K562 (cell line): ENCODE measurements at regions not wholly inside any gene's neighbourhood (a gene's known extent, or its start where the extent isn't known, plus 50 kb on each side); places are given as distances from the start of the nearest gene placed in this dataset.

ENCODE experiments used
- ATAC-seq: fragments of 200-7000 bp; cut with Tn5 transposase; 3 replicates; pipeline ENCODE4 v1.9.1; 2020; ENCODE audit warnings: moderate library complexity
- BruUV-seq: library from RNA; stranded (reverse); fragments of 400-500 nt; replicated peaks from 2 replicates; lab custom pipeline; 2021; lab: Mats Ljungman, UMichigan
- CTCF ChIA-PET: fragments of 300-600 bp; formaldehyde crosslinking; extraction: SDS; loops from one replicate; lab custom pipeline; 2021; ENCODE audit warnings: low intra/inter-chr PET ratio; lab: Yijun Ruan, JAX
- POLR2A ChIA-PET: fragments of 300-600, 350-650 bp; sonication (Branson Sonifier 250); formaldehyde crosslinking; extraction: SDS; loops from one replicate; lab custom pipeline; 2021; ENCODE audit warnings: antibody characterized with exemption, inconsistent platforms; lab: Yijun Ruan, JAX
- DNase-seq, 4 experiments: peaks; one replicate each; pipeline versions ENCODE4 v3.0.0 to v3.0.0-alpha.2; 2011 to 2018; ENCODE audit warnings: low spot score in 3 of 4, mixed read lengths in 3 of 4; ENCODE audit errors: extremely low read depth in 1 of 4
- FAIRE-seq: peaks from 2 replicates; lab custom pipeline; 2011; peaks lifted over from hg19 to GRCh38; lab: Jason Lieb, UNC
- H2AFZ ChIP-seq: 2 replicates; pipeline ENCODE4 v1.6.0; 2011; ENCODE audit warnings: low read depth, low read length, control low read depth, inconsistent platforms
- H3K27ac ChIP-seq: fragments of 200-600 bp; 3 replicates; pipeline ENCODE4 v1.8.0; 2011; ENCODE audit warnings: low read depth, mild to moderate bottlenecking, control low read depth, inconsistent platforms, low read length, moderate library complexity, mixed read lengths; ENCODE audit errors: extremely low read depth
- H3K27me3 ChIP-seq, 2 experiments: fragments of 300-600 bp in 1 of 2; 2 replicates in 1 of 2; 3 replicates in 1 of 2; pipeline versions ENCODE4 v1.6.0 to v1.8.0; 2011; ENCODE audit warnings: inconsistent platforms in 2 of 2, low read length in 2 of 2, mild to moderate bottlenecking in 1 of 2, mixed read lengths in 1 of 2, moderate library complexity in 1 of 2; ENCODE audit not compliant: control insufficient read depth in 2 of 2, insufficient read depth in 2 of 2
- H3K36me3 ChIP-seq: fragments of 300-600 bp; 3 replicates; pipeline ENCODE4 v1.8.0; 2011; ENCODE audit warnings: mild to moderate bottlenecking, low read length, inconsistent platforms; ENCODE audit not compliant: control insufficient read depth, insufficient read depth
- H3K4me1 ChIP-seq, 2 experiments: fragments of 200-600 bp in 1 of 2; replicated peaks in 1 of 2; 2 replicates in 1 of 2; 3 replicates in 1 of 2; pipeline versions ENCODE4 v1.5.1 to v1.8.0; 2011; ENCODE audit warnings: inconsistent platforms in 2 of 2, low read length in 2 of 2, mild to moderate bottlenecking in 1 of 2, mixed read lengths in 1 of 2, moderate library complexity in 1 of 2; ENCODE audit not compliant: control insufficient read depth in 2 of 2, insufficient read depth in 2 of 2
- H3K4me2 ChIP-seq: 2 replicates; pipeline ENCODE4 v1.6.1; 2011; ENCODE audit warnings: low read length, control low read depth, inconsistent platforms, mixed read lengths; ENCODE audit not compliant: insufficient read depth
- H3K4me3 ChIP-seq: fragments of 200-600 bp; sonication (generic), shearing (Covaris generic); 2 replicates; pipeline ENCODE4 v1.5.1; 2016; ENCODE audit warnings: control low read depth, inconsistent platforms
- H3K79me2 ChIP-seq: fragments of 200-600 bp; 3 replicates; pipeline ENCODE4 v1.8.0; 2011; ENCODE audit warnings: low read length, inconsistent platforms; ENCODE audit not compliant: control insufficient read depth, insufficient read depth
- H3K9ac ChIP-seq, 2 experiments: 2 replicates each; pipeline versions ENCODE4 v1.6.0 to v1.6.1; 2011; ENCODE audit warnings: low read depth in 2 of 2, low read length in 2 of 2, control low read depth in 1 of 2, inconsistent platforms in 1 of 2, mild to moderate bottlenecking in 1 of 2, mixed read lengths in 1 of 2; ENCODE audit not compliant: insufficient read depth in 1 of 2
- H3K9me1 ChIP-seq: one replicate; pipeline ENCODE4 v1.6.0; 2011; ENCODE audit warnings: inconsistent platforms, mild to moderate bottlenecking, low read length, moderate library complexity; ENCODE audit not compliant: control insufficient read depth, insufficient read depth
- H3K9me3 ChIP-seq: replicated peaks from 2 replicates; pipeline ENCODE4 v1.5.1; 2011; ENCODE audit warnings: low read depth, low read length, inconsistent platforms; ENCODE audit not compliant: control insufficient read depth, insufficient read depth
- H4K20me1 ChIP-seq: replicated peaks from 2 replicates; pipeline ENCODE4 v1.6.1; 2011; ENCODE audit warnings: low read length, inconsistent platforms, mixed read lengths; ENCODE audit not compliant: control insufficient read depth, insufficient read depth
- CEBPZ ChIP-seq: fragments of 150-350 bp; IDR thresholded peaks from 2 replicates; pipeline ENCODE4 v1.6.1; 2014; ENCODE audit warnings: low read depth, mild to moderate bottlenecking, low read length, borderline replicate concordance
- GABPB2 ChIP-seq: fragments of 250-450 bp; sonication (Bioruptor Pico); conservative IDR thresholded peaks from 2 replicates; pipeline ENCODE4 v1.5.1; 2021; ENCODE audit warnings: mild to moderate bottlenecking
- HDAC2 ChIP-seq: fragments of 450-650 bp; IDR thresholded peaks from 2 replicates; pipeline ENCODE4 v1.6.1; 2016; ENCODE audit warnings: mild to moderate bottlenecking
- KLF6 ChIP-seq: fragments of 250-450 bp; sonication (Bioruptor Pico); IDR thresholded peaks from 2 replicates; pipeline ENCODE4 v1.4.0; 2020; ENCODE audit warnings: mild to moderate bottlenecking, moderate library complexity, borderline replicate concordance
- ZBTB9 ChIP-seq: fragments of 450-650 bp; formaldehyde crosslinking; IDR thresholded peaks from 2 replicates; pipeline ENCODE4 v1.4.0; 2020; ENCODE audit warnings: mild to moderate bottlenecking, moderate library complexity
- ZNF282 ChIP-seq: sonication (generic); formaldehyde crosslinking; IDR thresholded peaks from 2 replicates; pipeline ENCODE4 v1.8.1; 2023; ENCODE audit warnings: missing genetic modification reagents
- WGBS: fragments of 100-300 bp; shearing (Covaris generic); methylation state at CpG from one replicate; pipeline ENCODE4 v1.1.6; 2016; ENCODE audit warnings: low coverage, mixed read lengths; ENCODE audit not compliant: insufficient coverage; ENCODE audit errors: missing lambda C conversion rate; 5-methylcytosine and 5-hydroxymethylcytosine counted together
- in situ Hi-C: fragments of 300-500 bp; cut with MboI; formaldehyde crosslinking; loops from 4 replicates; pipeline ENCODE4 v1.15.0; 2018; ENCODE audit warnings: inconsistent platforms, mixed read lengths
- intact Hi-C: fragments of 100-400 bp; cut with micrococcal nuclease; formaldehyde crosslinking; loops from 2 replicates; pipeline ENCODE4 v1.14.2; 2022
- TF ChIP-seq, protein P1 (sequence below), 3 experiments: fragments of 200-800 bp in 1 of 3; fragments of 250-450 bp in 1 of 3; fragments of 450-650 bp in 1 of 3; sonication (Bioruptor Pico) in 1 of 3; sonication (Bioruptor generic) in 1 of 3; formaldehyde crosslinking in 1 of 3; IDR thresholded peaks; 2 replicates each; pipeline versions ENCODE4 v1.6.1 to v1.8.0; 2016 to 2022; ENCODE audit warnings: mild to moderate bottlenecking in 2 of 3, missing genetic modification characterization in 2 of 3, missing compliant biosample characterization in 1 of 3, moderate library complexity in 1 of 3

DNA sequence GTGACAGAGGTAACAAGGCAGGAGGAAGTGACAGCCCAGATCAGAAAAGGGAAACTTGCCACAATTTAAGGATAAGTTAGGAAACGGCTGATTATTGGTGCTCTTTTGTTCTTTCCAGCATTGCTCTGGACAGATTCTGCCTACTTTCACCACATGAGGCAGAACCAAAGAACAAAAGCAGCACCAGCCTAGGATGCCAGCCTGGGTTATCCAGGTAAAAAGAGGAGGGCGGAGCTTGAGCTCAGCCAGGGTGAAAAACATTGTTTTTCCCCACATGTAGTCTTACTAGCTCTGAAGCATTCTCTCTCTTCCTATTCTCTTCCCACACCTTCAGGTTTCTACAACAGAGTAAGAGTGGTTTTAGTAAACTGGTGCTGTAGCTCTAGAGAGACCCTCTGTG is 300.5 kb downstream of the TMX3 start:
- no peak overlapping the region for H2AFZ ChIP-seq
- no peaks in the 10 kb centered on the region for H4K20me1 ChIP-seq
- ChIA-PET POLR2A (no interaction called here), CTCF (no interaction called here)
- no peak overlapping the region for H3K4me3 ChIP-seq
- no TSS peak for BruUV-seq
- 6% methylated on average over 2 of the region's 2 CpGs for WGBS
- no peaks in the 10 kb centered on the region for H3K9me1 ChIP-seq
- H3K36me3 ChIP-seq, result no peaks in the 10 kb centered on the region
- no peak for DNase-seq
- H3K79me2 ChIP-seq, result no peaks in the 10 kb centered on the region
- intact Hi-C loops, result no loop called here
- no peak for ATAC-seq
- H3K4me2 ChIP-seq, result no peak overlapping the region
- H3K27me3 ChIP-seq, result no peaks in the 10 kb centered on the region
- in situ Hi-C loops, result no loop called here
- H3K9me3 ChIP-seq, result no peaks in the 10 kb centered on the region
- H3K27ac ChIP-seq, result no peak overlapping the region
- H3K4me1 ChIP-seq, result no peaks in the 10 kb centered on the region
- FAIRE-seq, result no peak
- H3K9ac ChIP-seq, result no peak overlapping the region
- TF ChIP-seq ZNF282 (CRISPR knock-in tag) (no peak), KLF6 (CRISPR knock-in tag) (no peak), ZBTB9 (CRISPR knock-in tag) (no peak), GABPB2 (CRISPR knock-in tag) (no peak), CEBPZ (no peak), HDAC2 (no peak)
- TF ChIP-seq, protein P1, sequence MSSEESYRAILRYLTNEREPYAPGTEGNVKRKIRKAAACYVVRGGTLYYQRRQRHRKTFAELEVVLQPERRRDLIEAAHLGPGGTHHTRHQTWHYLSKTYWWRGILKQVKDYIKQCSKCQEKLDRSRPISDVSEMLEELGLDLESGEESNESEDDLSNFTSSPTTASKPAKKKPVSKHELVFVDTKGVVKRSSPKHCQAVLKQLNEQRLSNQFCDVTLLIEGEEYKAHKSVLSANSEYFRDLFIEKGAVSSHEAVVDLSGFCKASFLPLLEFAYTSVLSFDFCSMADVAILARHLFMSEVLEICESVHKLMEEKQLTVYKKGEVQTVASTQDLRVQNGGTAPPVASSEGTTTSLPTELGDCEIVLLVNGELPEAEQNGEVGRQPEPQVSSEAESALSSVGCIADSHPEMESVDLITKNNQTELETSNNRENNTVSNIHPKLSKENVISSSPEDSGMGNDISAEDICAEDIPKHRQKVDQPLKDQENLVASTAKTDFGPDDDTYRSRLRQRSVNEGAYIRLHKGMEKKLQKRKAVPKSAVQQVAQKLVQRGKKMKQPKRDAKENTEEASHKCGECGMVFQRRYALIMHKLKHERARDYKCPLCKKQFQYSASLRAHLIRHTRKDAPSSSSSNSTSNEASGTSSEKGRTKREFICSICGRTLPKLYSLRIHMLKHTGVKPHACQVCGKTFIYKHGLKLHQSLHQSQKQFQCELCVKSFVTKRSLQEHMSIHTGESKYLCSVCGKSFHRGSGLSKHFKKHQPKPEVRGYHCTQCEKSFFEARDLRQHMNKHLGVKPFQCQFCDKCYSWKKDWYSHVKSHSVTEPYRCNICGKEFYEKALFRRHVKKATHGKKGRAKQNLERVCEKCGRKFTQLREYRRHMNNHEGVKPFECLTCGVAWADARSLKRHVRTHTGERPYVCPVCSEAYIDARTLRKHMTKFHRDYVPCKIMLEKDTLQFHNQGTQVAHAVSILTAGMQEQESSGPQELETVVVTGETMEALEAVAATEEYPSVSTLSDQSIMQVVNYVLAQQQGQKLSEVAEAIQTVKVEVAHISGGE (CRISPR knock-in tag; IDR thresholded peaks at IDR 0.05), result no peak
